Prostate gland (tissue), 2 donors: ENCODE measurements at regions not wholly inside any gene's neighbourhood (a gene's known extent, or its start where the extent isn't known, plus 50 kb on each side); places are given as distances from the start of the nearest gene placed in this dataset.

Source experiments
- DNase-seq: peaks from one replicate; pipeline ENCODE4 v3.0.0-alpha.2; 2019; ENCODE audit warnings: low spot score
- H3K27ac ChIP-seq, 2 donors: fragments of 200-600 bp; sonication (generic); 2 replicates each; pipeline ENCODE4 v1.5.1; 2017 to 2019
- H3K27me3 ChIP-seq: fragments of 200-600 bp; sonication (generic); replicated peaks from 2 replicates; pipeline ENCODE4 v1.5.1; 2019; ENCODE audit not compliant: insufficient read depth
- H3K36me3 ChIP-seq, 2 donors: fragments of 200-600 bp; sonication (generic); 1 replicate in 1 of 2; 2 replicates in 1 of 2; pipeline versions ENCODE4 v1.5.1 to v1.8.1; 2017 to 2019
- H3K4me1 ChIP-seq: fragments of 200-600 bp; sonication (generic); replicated peaks from 2 replicates; pipeline ENCODE4 v1.5.1; 2019
- H3K4me3 ChIP-seq, 2 donors: fragments of 200-600 bp; sonication (generic); 2 replicates each; pipeline ENCODE4 v1.5.1; 2017 to 2019
- H3K9me3 ChIP-seq: fragments of 200-600 bp; sonication (generic); 2 replicates; pipeline ENCODE4 v1.5.1; 2017
- CTCF ChIP-seq, 4 experiments: fragments of 200-600 bp in 2 of 4; fragments of 450-650 bp in 2 of 4; sonication (generic) in 2 of 4; IDR thresholded peaks; 1 replicate in 3 of 4; 2 replicates in 1 of 4; pipeline ENCODE4 v1.5.1; 2016 to 2019; ENCODE audit warnings: antibody characterized with exemption in 4 of 4, mild to moderate bottlenecking in 2 of 4, moderate library complexity in 2 of 4
- POLR2A ChIP-seq: fragments of 450-650 bp; IDR thresholded peaks from one replicate; pipeline ENCODE4 v1.6.1; 2016; ENCODE audit warnings: antibody characterized with exemption, mild to moderate bottlenecking
- POLR2AphosphoS5 ChIP-seq: sonication (generic); formaldehyde crosslinking; IDR thresholded peaks from one replicate; pipeline ENCODE4 v1.6.1; 2017; ENCODE audit warnings: antibody characterized with exemption
- WGBS: methylation state at CpG from one replicate; pipeline ENCODE4 v1.1.5; 2018; 5-methylcytosine and 5-hydroxymethylcytosine counted together
- intact Hi-C: fragments of 100-400 bp; cut with DNase I; formaldehyde crosslinking; loops from one replicate; pipeline ENCODE4 v1.14.2; 2022

- no peaks in the 10 kb centered on the region for H3K27me3 ChIP-seq
- TF ChIP-seq CTCF (IDR thresholded peaks at IDR 0.05) (no peak), POLR2A (no peak), POLR2AphosphoS5 (no peak)
- intact Hi-C loops, result no loop called here
These were observed 1592.6 kb downstream of the GRIK2 start for GRCh38 chr6:102986086-102986485.

GRCh38 chr6:102984357-102984756 is 1590.8 kb downstream of the GRIK2 start:
- Histone ChIP-seq H3K27ac (no peak overlapping the region), H3K4me3 (no peak overlapping the region), H3K27me3 (no peaks in the 10 kb centered on the region), H3K4me1 (no peaks in the 10 kb centered on the region), H3K9me3 (no peaks in the 10 kb centered on the region), H3K36me3 (no peaks in the 10 kb centered on the region)
- TF ChIP-seq POLR2A, result no peak
- no peak for TF ChIP-seq POLR2AphosphoS5
- no peak for TF ChIP-seq CTCF (IDR thresholded peaks at IDR 0.05)
- intact Hi-C loops, result no loop called here
- WGBS, result 95% methylated on average over 1 of the region's 1 CpG
- no peak for DNase-seq

More at GRCh38 chr6:102986086-102986485, 1592.6 kb downstream of the GRIK2 start:
- Histone ChIP-seq H3K9me3 (no peaks in the 10 kb centered on the region), H3K4me3 (no peak overlapping the region), H3K4me1 (no peaks in the 10 kb centered on the region), H3K27ac (no peak overlapping the region), H3K36me3 (no peaks in the 10 kb centered on the region)
- DNase-seq, result no peak

GRCh38 chr6:102981490-102982015 is 1588.0 kb downstream of the GRIK2 start:
- DNase-seq, result no peak
- Histone ChIP-seq H3K9me3 (no peaks in the 10 kb centered on the region), H3K27me3 (no peaks in the 10 kb centered on the region), H3K4me1 (no peaks in the 10 kb centered on the region), H3K27ac (no peak overlapping the region), H3K36me3 (no peaks in the 10 kb centered on the region), H3K4me3 (no peak overlapping the region)
- WGBS, result 44% methylated on average over 2 of the region's 2 CpGs
- TF ChIP-seq POLR2A, result no peak
- TF ChIP-seq POLR2AphosphoS5, result no peak
- TF ChIP-seq CTCF (IDR thresholded peaks at IDR 0.05), result no peak
- intact Hi-C loops, result no loop called here

- intact Hi-C loops, result no loop called here
- Histone ChIP-seq H3K4me3 (no peak overlapping the region), H3K36me3 (no peaks in the 10 kb centered on the region), H3K4me1 (no peaks in the 10 kb centered on the region), H3K27me3 (no peaks in the 10 kb centered on the region), H3K27ac (no peak overlapping the region), H3K9me3 (no peaks in the 10 kb centered on the region)
- no peak for DNase-seq
- WGBS, result 79% methylated on average over 1 of the region's 1 CpG
- TF ChIP-seq POLR2AphosphoS5 (no peak), POLR2A (no peak), CTCF (IDR thresholded peaks at IDR 0.05) (no peak)
These were observed 1587.4 kb downstream of the GRIK2 start for GRCh38 chr6:102980951-102981350.

- intact Hi-C loops, result no loop called here
These were observed 1568.4 kb downstream of the GRIK2 start for GRCh38 chr6:102961902-102962301.

More at GRCh38 chr6:102961902-102962301, 1568.4 kb downstream of the GRIK2 start:
- no peaks in the 10 kb centered on the region for H3K4me1 ChIP-seq
- H3K27ac ChIP-seq, result no peak overlapping the region
- no peaks in the 10 kb centered on the region for H3K36me3 ChIP-seq
- no peak overlapping the region for H3K4me3 ChIP-seq
- DNase-seq, result no peak
- no peaks in the 10 kb centered on the region for H3K9me3 ChIP-seq
- no peak for TF ChIP-seq POLR2AphosphoS5
- no peak for TF ChIP-seq CTCF (IDR thresholded peaks at IDR 0.05)
- TF ChIP-seq POLR2A, result no peak
- H3K27me3 ChIP-seq, result no peaks in the 10 kb centered on the region
